GM12874 (cell line): ENCODE measurements at regions not wholly inside any gene's neighbourhood (a gene's known extent, or its start where the extent isn't known, plus 50 kb on each side); places are given as distances from the start of the nearest gene placed in this dataset.

Experiments
- TF ChIP-seq, protein P1 (sequence below): IDR thresholded peaks from 2 replicates; pipeline ENCODE4 v1.5.1; 2011; ENCODE audit warnings: low read depth, mild to moderate bottlenecking, control low read depth, low read length, moderate library complexity; ENCODE audit not compliant: insufficient read depth

DNA sequence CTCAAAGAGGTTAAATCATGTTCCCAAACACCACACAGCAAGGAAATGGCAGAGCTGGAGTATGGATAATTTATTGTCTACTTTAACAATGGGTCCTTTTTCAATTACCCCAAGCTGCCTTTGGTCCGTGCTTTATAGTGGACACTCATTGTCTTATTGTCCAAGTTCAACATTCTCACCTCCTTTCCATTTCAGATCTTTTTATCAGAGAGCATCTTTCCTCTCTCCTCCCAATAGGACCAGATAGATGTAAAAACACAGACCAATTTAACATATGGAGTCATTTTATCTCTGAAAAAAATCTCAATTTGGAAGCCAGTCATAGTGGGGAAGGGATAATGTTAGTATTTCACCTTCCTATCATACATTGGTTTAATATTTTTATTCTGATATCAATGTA is 83.5 kb upstream of the WAC start:
- TF ChIP-seq, protein P1, sequence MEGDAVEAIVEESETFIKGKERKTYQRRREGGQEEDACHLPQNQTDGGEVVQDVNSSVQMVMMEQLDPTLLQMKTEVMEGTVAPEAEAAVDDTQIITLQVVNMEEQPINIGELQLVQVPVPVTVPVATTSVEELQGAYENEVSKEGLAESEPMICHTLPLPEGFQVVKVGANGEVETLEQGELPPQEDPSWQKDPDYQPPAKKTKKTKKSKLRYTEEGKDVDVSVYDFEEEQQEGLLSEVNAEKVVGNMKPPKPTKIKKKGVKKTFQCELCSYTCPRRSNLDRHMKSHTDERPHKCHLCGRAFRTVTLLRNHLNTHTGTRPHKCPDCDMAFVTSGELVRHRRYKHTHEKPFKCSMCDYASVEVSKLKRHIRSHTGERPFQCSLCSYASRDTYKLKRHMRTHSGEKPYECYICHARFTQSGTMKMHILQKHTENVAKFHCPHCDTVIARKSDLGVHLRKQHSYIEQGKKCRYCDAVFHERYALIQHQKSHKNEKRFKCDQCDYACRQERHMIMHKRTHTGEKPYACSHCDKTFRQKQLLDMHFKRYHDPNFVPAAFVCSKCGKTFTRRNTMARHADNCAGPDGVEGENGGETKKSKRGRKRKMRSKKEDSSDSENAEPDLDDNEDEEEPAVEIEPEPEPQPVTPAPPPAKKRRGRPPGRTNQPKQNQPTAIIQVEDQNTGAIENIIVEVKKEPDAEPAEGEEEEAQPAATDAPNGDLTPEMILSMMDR: no peak

- TF ChIP-seq, protein P1: no peak
Observed at GRCh38 chr10:28449926-28450325, 83.0 kb upstream of the WAC start.

- TF ChIP-seq, protein P1: no peak
Observed at GRCh38 chr10:28453926-28454325, 79.0 kb upstream of the WAC start.

DNA sequence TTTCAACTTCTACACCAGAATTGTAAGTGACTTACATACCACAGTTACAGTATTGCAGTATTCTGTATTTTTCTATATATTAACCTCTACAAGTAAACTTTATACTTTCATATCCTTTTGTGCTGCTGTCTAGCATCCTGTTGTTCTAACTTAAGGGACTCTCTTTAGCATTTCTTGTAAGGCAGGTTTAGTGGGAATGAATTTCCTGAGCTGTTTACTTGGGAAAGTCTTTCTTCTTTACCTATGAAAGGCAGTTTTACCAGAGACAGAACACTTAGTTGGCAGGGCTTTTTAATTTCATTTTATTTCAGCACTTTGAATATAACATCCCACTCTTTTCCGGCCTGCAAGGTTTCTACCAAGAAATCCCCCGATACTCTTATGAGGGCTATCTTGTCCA is 75.8 kb upstream of the WAC start:
- TF ChIP-seq, protein P1: no peak

DNA sequence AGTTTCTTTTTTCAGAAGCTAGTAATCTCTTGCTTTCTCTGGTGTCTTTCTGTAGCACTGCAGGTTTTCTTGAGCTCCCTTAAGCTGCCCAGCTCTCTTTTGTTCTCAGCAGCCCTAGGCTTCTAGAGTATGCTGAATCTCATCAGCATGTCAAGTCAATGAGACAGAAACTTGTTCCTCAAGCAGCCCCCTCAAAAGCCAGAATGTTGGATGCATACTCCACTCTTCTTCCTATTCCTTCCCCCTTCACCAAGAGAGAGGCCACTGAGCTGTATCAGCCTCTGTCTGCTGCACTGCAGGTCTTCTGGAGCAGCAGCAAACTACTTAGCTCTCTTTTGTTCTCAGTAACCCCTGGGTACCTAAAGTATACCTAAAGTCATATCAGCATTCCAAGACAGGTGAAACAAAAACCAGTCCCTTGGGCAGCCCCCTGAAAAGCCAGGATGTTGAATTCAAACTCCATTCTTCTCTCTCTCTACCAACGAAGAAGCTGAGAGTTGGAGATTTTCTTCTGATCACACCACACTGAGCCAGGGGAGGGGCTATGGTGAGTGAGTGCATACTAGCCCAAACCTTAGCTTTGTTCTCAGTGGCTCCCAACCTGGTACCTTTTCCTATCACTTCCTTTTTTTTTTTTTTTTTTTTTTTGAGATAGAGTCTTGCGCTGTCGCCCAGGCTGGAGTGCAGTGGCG is 73.3 kb upstream of the WAC start:
- TF ChIP-seq, protein P1: no peak

GRCh38 chr10:28463141-28463540 is 69.8 kb upstream of the WAC start:
- TF ChIP-seq, protein P1: no peak

GRCh38 chr10:28463676-28464395 is 69.1 kb upstream of the WAC start:
- TF ChIP-seq, protein P1: no peak
